ENCODE measurements at regions not wholly inside any gene's neighbourhood (a gene's known extent, or its start where the extent isn't known, plus 50 kb on each side); places are given as distances from the start of the nearest gene placed in this dataset.

DNA sequence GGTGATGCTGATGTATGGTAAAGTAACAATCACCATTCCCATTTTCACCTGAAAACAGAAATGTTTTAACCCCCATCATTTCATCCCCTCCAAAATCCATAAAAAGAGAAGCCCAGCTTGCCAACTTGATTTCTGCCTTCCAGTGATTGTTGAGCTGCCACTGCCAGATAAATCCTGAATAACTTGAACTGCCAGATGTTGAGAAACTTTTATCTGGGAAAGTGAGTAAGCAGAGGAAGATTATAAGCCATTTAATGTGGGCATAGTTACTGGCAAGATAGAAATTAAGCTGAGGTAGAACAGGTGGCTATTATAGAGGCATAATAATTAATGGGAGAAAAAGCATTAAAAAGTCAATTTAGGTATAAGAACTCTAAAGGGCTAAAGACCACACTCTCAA, 534.1 kb downstream of the ANKRD7 start:
- H3K27ac ChIP-seq (ENCODE audit: low read length): no peak overlapping the region
- no peaks in the 10 kb centered on the region for H3K9me3 ChIP-seq (replicated peaks; ENCODE audit: control insufficient read depth, low read depth, low read length)
- no peak overlapping the region for H3K4me3 ChIP-seq (ENCODE audit: low read length)
- no peaks in the 10 kb centered on the region for H3K27me3 ChIP-seq (ENCODE audit: control insufficient read depth, insufficient read depth, low read length)
- no peak for DNase-seq
- no peaks in the 10 kb centered on the region for H3K4me1 ChIP-seq (ENCODE audit: control insufficient read depth, insufficient read depth, low read length)
- no peaks in the 10 kb centered on the region for H3K36me3 ChIP-seq (ENCODE audit: control insufficient read depth, insufficient read depth, low read length)

DNA sequence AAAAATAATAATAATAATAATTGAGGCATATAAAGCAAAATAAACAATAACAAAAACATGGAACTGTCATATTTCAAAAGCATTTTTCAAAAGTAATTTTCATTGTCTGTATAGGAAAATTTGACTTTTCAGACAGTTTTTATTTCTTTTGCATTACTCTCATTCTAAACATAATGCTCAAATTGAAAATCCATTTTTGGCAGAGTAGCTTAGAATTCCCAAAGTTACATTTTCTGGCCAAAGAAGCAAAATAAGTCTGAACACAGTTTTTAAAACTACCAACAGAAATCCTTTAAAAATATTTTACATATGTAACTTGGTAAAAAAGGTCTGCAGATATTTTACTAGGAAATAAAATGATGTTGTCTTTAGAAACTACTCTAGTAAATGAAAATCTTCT, 535.4 kb downstream of the ANKRD7 start:
- peak overlapping the region; percentile 47 for H3K27ac ChIP-seq (ENCODE audit: low read length)
- no peaks in the 10 kb centered on the region for H3K27me3 ChIP-seq (ENCODE audit: control insufficient read depth, insufficient read depth, low read length)
- peak; percentile 87 for DNase-seq
- no peaks in the 10 kb centered on the region for H3K36me3 ChIP-seq (ENCODE audit: control insufficient read depth, insufficient read depth, low read length)
- no peaks in the 10 kb centered on the region for H3K4me1 ChIP-seq (ENCODE audit: control insufficient read depth, insufficient read depth, low read length)
- no peak overlapping the region for H3K4me3 ChIP-seq (ENCODE audit: low read length)
- H3K9me3 ChIP-seq (replicated peaks; ENCODE audit: control insufficient read depth, low read depth, low read length): no peaks in the 10 kb centered on the region

DNA sequence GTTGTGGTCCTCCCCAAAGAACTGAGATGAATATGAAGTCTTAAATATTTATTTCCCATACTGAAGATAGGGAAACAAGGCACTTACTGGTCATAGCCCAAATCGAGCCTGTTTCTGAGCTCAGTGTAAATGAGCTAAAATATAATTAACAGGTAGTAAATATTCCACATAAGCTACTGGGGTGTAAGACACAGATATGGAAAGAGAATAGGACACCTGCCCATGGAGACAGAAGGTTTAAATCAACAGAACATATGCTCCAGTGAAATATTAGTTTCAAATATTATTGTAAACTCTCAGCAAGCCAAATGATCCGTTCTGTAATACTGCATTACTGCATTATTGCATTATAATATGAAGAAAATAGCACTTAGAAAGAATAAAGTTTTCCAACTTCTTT, 537.9 kb downstream of the ANKRD7 start:
- Histone ChIP-seq H3K9me3 (replicated peaks; ENCODE audit: control insufficient read depth, low read depth, low read length) (no peaks in the 10 kb centered on the region), H3K4me1 (ENCODE audit: control insufficient read depth, insufficient read depth, low read length) (no peaks in the 10 kb centered on the region), H3K27me3 (ENCODE audit: control insufficient read depth, insufficient read depth, low read length) (no peaks in the 10 kb centered on the region), H3K36me3 (ENCODE audit: control insufficient read depth, insufficient read depth, low read length) (no peaks in the 10 kb centered on the region), H3K27ac (ENCODE audit: low read length) (no peak overlapping the region), H3K4me3 (ENCODE audit: low read length) (no peak overlapping the region)
- no CpG with 5 or more reads among the region's 2 CpGs for WGBS (ENCODE audit: insufficient coverage)
- no peak for DNase-seq

DNA sequence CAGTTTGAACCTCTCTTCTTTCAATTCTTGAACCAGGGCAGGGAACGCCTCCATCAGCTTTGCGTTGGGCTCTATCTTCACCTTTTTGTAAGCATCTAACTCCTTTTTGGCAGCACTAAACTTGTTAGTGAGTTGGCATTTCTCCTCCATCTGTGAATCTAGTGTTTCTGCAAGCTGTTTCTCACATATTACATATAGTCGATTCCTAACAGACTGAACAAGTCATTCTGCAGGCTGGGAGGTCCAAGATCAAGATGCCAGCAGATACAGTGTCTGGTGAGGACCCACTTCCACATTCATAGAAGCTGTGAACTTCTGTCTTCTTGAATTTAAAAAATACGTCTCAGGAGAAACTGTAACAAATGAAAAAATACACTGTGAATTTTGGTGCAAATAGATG, 539.7 kb downstream of the ANKRD7 start:
- Histone ChIP-seq H3K27me3 (ENCODE audit: control insufficient read depth, insufficient read depth, low read length) (no peaks in the 10 kb centered on the region), H3K9me3 (replicated peaks; ENCODE audit: control insufficient read depth, low read depth, low read length) (no peaks in the 10 kb centered on the region), H3K4me3 (ENCODE audit: low read length) (no peak overlapping the region), H3K27ac (ENCODE audit: low read length) (no peak overlapping the region), H3K4me1 (ENCODE audit: control insufficient read depth, insufficient read depth, low read length) (no peaks in the 10 kb centered on the region), H3K36me3 (ENCODE audit: control insufficient read depth, insufficient read depth, low read length) (no peaks in the 10 kb centered on the region)
- no peak for DNase-seq
- WGBS (ENCODE audit: insufficient coverage): 90% methylated on average over 2 of the region's 4 CpGs

DNA sequence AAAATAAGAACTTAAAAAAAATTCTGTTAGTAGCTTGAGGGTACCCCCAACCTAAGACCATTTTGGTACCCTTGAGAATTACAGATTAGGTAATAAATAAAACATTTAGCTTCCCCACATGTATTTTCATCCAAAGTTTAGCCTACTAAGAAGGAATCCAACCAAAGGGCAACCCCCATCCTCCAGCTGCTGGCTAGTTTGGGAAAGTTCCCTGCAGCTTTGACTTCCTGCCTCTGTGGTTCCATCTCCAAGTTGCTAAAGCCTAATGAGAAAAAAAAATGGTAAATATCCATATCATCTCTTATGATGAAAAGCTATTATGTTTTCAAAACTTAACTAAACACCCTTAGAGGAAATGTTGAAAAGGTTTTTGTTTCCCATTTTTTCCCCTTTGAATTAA, 547.2 kb downstream of the ANKRD7 start:
- DNase-seq: no peak
- Histone ChIP-seq H3K4me1 (ENCODE audit: control insufficient read depth, insufficient read depth, low read length) (no peaks in the 10 kb centered on the region), H3K4me3 (ENCODE audit: low read length) (no peak overlapping the region), H3K27me3 (ENCODE audit: control insufficient read depth, insufficient read depth, low read length) (no peaks in the 10 kb centered on the region), H3K9me3 (replicated peaks; ENCODE audit: control insufficient read depth, low read depth, low read length) (no peaks in the 10 kb centered on the region), H3K27ac (ENCODE audit: low read length) (no peak overlapping the region), H3K36me3 (ENCODE audit: control insufficient read depth, insufficient read depth, low read length) (no peaks in the 10 kb centered on the region)

DNA sequence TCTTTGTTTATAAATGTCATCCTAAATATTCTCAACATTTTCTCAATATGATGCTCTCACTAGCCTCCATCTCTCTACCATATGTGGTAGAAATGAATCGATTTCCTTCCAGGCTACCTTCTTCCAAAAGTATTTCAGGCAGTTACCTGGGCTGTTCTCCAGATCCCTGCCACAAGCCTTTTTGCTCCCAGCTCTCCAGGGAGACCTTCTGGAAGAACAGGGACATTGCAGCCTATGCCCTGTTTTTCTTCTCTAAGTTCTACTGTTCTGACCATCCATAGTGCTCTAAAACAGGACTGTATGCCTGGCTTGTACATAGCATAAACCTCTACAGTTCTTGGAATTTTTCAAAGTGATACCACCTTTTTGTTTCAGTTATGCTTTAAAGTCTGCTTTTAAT, 552.8 kb downstream of the ANKRD7 start:
- Histone ChIP-seq H3K4me1 (ENCODE audit: control insufficient read depth, insufficient read depth, low read length) (no peaks in the 10 kb centered on the region), H3K36me3 (ENCODE audit: control insufficient read depth, insufficient read depth, low read length) (no peaks in the 10 kb centered on the region), H3K4me3 (ENCODE audit: low read length) (no peak overlapping the region), H3K27me3 (ENCODE audit: control insufficient read depth, insufficient read depth, low read length) (no peaks in the 10 kb centered on the region), H3K27ac (ENCODE audit: low read length) (no peak overlapping the region), H3K9me3 (replicated peaks; ENCODE audit: control insufficient read depth, low read depth, low read length) (no peaks in the 10 kb centered on the region)
- 67% methylated on average over 1 of the region's 1 CpG for WGBS (ENCODE audit: insufficient coverage)
- DNase-seq: no peak

DNA sequence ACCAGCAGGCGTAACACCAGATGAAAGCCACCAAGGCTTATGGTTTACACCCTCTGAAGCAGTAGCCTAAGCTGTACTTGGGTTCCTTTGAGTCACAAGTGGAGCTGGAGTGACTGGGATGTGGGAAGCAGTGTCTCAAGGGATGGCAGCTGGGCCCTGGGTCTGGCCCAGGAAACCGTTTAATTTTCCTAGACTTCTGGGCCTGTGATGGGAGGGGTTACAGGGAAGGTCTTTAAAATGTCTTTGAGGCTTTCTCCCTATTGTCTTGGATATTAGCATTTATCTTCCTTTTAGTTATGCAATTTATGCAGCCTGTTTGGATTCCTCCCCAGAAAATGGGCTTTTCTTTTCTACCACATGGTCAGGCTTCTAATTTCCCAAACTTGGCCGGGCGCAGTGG, 568.2 kb downstream of the ANKRD7 start:
- no peak overlapping the region for H3K27ac ChIP-seq (ENCODE audit: low read length)
- 82% methylated on average over 1 of the region's 4 CpGs for WGBS (ENCODE audit: insufficient coverage)
- H3K9me3 ChIP-seq (replicated peaks; ENCODE audit: control insufficient read depth, low read depth, low read length): no peaks in the 10 kb centered on the region
- peak; percentile 8 for DNase-seq
- no peaks in the 10 kb centered on the region for H3K4me1 ChIP-seq (ENCODE audit: control insufficient read depth, insufficient read depth, low read length)
- H3K36me3 ChIP-seq (ENCODE audit: control insufficient read depth, insufficient read depth, low read length): no peaks in the 10 kb centered on the region
- H3K4me3 ChIP-seq (ENCODE audit: low read length): no peak overlapping the region
- no peaks in the 10 kb centered on the region for H3K27me3 ChIP-seq (ENCODE audit: control insufficient read depth, insufficient read depth, low read length)

DNA sequence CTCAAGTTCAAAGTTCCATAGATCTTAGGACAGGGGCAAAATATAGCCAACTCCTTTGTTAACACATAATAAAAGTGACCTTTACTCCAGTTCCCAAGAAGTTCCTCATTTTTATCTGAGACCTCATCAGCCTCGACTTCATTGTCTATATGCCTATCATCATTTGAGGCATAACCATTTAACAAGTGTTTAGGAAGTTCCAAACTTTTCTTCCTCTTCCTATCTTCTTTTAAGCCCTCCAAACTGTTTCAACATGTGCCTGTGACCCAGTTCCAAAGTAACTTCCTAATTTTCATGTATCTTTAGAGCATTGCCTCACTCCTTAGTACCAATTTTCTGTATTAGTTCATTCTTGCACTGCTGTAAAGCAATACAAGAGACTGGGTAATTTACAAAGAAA, 569.1 kb downstream of the ANKRD7 start:
- 88% methylated on average over 1 of the region's 1 CpG for WGBS (ENCODE audit: insufficient coverage)
- H3K9me3 ChIP-seq (replicated peaks; ENCODE audit: control insufficient read depth, low read depth, low read length): no peaks in the 10 kb centered on the region
- peak; percentile 5 for DNase-seq
- H3K27me3 ChIP-seq (ENCODE audit: control insufficient read depth, insufficient read depth, low read length): no peaks in the 10 kb centered on the region
- no peaks in the 10 kb centered on the region for H3K4me1 ChIP-seq (ENCODE audit: control insufficient read depth, insufficient read depth, low read length)
- H3K4me3 ChIP-seq (ENCODE audit: low read length): no peak overlapping the region
- no peaks in the 10 kb centered on the region for H3K36me3 ChIP-seq (ENCODE audit: control insufficient read depth, insufficient read depth, low read length)
- H3K27ac ChIP-seq (ENCODE audit: low read length): no peak overlapping the region

DNA sequence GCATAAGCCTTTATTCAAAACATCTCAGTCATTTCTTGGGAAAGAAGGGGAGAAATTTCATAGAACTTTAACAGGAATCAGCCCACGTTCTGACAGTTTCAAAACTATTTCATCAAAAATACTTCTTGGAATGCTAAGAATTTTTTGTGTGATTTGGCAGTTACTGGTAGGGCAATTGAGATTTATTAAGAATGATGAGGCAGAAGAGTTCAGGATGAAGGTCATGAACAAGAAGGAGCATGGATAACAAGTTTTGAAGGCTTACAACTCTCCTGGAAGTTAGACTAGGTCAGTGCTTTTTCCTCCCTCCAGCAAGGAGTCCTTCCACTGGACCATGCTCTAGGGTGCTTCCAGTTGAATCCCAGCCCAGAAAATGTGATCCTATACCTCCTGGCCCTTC, 569.9 kb downstream of the ANKRD7 start:
- H3K4me1 ChIP-seq (ENCODE audit: control insufficient read depth, insufficient read depth, low read length): no peaks in the 10 kb centered on the region
- no peak overlapping the region for H3K27ac ChIP-seq (ENCODE audit: low read length)
- no peak overlapping the region for H3K4me3 ChIP-seq (ENCODE audit: low read length)
- WGBS (ENCODE audit: insufficient coverage): no CpG with 5 or more reads among the region's 1 CpG
- H3K27me3 ChIP-seq (ENCODE audit: control insufficient read depth, insufficient read depth, low read length): no peaks in the 10 kb centered on the region
- no peak for DNase-seq
- H3K9me3 ChIP-seq (replicated peaks; ENCODE audit: control insufficient read depth, low read depth, low read length): no peaks in the 10 kb centered on the region
- no peaks in the 10 kb centered on the region for H3K36me3 ChIP-seq (ENCODE audit: control insufficient read depth, insufficient read depth, low read length)

DNA sequence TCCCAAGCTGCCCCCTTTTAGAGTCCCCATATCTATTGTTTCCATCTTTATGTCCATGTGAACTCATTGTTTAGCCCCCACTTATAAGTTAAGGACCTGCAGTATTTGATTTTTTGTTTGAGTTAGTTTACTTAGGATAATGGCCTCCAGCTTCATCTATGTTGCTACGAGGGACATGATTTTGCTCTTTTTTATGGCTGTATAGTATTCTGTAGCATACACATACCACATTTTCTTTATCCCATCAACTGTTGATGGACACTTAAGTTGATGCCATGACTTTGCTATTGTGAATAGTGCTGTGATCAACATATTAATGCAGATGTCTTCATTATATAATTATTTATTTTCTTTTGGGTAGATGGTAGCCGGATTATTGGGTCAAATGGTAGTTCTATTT, 576.9 kb downstream of the ANKRD7 start:
- Histone ChIP-seq H3K9me3 (replicated peaks; ENCODE audit: control insufficient read depth, low read depth, low read length) (no peaks in the 10 kb centered on the region), H3K27ac (ENCODE audit: low read length) (no peak overlapping the region), H3K27me3 (ENCODE audit: control insufficient read depth, insufficient read depth, low read length) (no peaks in the 10 kb centered on the region), H3K4me3 (ENCODE audit: low read length) (no peak overlapping the region), H3K36me3 (ENCODE audit: control insufficient read depth, insufficient read depth, low read length) (no peaks in the 10 kb centered on the region), H3K4me1 (ENCODE audit: control insufficient read depth, insufficient read depth, low read length) (no peaks in the 10 kb centered on the region)
- DNase-seq: no peak
- WGBS (ENCODE audit: insufficient coverage): no CpG with 5 or more reads among the region's 2 CpGs

DNA sequence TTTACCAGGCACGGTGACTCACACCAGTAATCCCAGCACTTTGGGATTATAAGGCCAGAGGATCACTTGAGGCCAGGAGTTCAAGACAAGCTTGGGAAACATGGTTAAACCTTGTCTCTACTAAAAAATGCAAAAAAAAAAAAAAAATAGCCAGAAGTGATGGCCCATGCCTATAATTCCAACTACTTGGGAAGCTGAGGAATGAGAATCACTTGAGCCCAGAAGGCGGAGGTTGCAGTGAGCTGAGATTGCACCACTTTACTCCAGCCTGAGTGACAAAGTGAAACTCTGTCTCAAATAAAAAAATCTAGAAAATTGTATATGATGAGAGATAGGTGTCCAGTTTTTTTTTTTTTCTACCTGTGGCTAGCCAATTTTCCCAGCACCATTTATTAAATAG, 578.2 kb downstream of the ANKRD7 start:
- H3K4me3 ChIP-seq (ENCODE audit: low read length): no peak overlapping the region
- DNase-seq: no peak
- WGBS (ENCODE audit: insufficient coverage): no CpG with 5 or more reads among the region's 2 CpGs
- H3K27ac ChIP-seq (ENCODE audit: low read length): no peak overlapping the region
- H3K27me3 ChIP-seq (ENCODE audit: control insufficient read depth, insufficient read depth, low read length): no peaks in the 10 kb centered on the region
- no peaks in the 10 kb centered on the region for H3K4me1 ChIP-seq (ENCODE audit: control insufficient read depth, insufficient read depth, low read length)
- H3K36me3 ChIP-seq (ENCODE audit: control insufficient read depth, insufficient read depth, low read length): no peaks in the 10 kb centered on the region
- no peaks in the 10 kb centered on the region for H3K9me3 ChIP-seq (replicated peaks; ENCODE audit: control insufficient read depth, low read depth, low read length)
